ENCODE measurements at regions not wholly inside any gene's neighbourhood (a gene's known extent, or its start where the extent isn't known, plus 50 kb on each side); places are given as distances from the start of the nearest gene placed in this dataset.

DNA sequence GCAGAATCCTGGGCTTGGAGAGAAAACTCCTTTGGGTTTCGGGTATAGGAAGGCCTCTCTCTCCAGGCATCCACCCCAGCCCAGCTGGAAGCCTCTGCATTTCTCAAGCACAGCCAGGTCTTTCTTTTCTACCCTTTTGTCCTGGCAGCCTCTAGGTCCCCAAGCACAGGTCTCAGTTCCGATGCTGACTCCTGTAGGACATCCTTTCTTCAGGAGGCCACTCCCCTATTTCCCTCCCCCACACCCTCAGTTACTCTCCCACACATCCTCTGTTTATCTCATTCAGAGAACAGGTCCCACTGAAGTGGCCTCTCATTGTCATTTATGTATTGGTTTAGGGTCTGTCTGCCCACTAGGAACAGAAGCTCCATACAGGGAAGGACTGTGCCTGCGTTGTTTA, 352.6 kb downstream of the VRK1 start:
- Histone ChIP-seq H3K4me2 (no peak overlapping the region), H3K9me2 (replicated peaks; ENCODE audit: insufficient read depth) (no peaks in the 10 kb centered on the region), H3K4me3 (no peak overlapping the region), H3K4me1 (ENCODE audit: insufficient read depth) (no peaks in the 10 kb centered on the region), H4K20me1 (ENCODE audit: insufficient read depth, poor library complexity, severe bottlenecking) (no peaks in the 10 kb centered on the region), H2AFZ (no peak overlapping the region), H3K79me2 (no peaks in the 10 kb centered on the region), H3K27ac (no peak overlapping the region), H3K9me3 (ENCODE audit: low read depth) (no peaks in the 10 kb centered on the region), H3K36me3 (replicated peaks; ENCODE audit: insufficient read depth, low read depth) (no peaks in the 10 kb centered on the region), H3K27me3 (no peaks in the 10 kb centered on the region)
- DNase-seq (ENCODE audit: low spot score) = no peak
- WGBS (ENCODE audit: low lambda C conversion rate, missing lambda C conversion rate) = 56% methylated on average over 3 of the region's 3 CpGs
- no peak for TF ChIP-seq EZH2phosphoT487 (IDR thresholded peaks at IDR 0.05; ENCODE audit: low read depth, severe bottlenecking, unreplicated experiment)
- TF ChIP-seq, protein P1, sequence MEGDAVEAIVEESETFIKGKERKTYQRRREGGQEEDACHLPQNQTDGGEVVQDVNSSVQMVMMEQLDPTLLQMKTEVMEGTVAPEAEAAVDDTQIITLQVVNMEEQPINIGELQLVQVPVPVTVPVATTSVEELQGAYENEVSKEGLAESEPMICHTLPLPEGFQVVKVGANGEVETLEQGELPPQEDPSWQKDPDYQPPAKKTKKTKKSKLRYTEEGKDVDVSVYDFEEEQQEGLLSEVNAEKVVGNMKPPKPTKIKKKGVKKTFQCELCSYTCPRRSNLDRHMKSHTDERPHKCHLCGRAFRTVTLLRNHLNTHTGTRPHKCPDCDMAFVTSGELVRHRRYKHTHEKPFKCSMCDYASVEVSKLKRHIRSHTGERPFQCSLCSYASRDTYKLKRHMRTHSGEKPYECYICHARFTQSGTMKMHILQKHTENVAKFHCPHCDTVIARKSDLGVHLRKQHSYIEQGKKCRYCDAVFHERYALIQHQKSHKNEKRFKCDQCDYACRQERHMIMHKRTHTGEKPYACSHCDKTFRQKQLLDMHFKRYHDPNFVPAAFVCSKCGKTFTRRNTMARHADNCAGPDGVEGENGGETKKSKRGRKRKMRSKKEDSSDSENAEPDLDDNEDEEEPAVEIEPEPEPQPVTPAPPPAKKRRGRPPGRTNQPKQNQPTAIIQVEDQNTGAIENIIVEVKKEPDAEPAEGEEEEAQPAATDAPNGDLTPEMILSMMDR (IDR thresholded peaks at IDR 0.05; ENCODE audit: poor library complexity) = no peak
- TF ChIP-seq EZH2 (IDR thresholded peaks at IDR 0.05; ENCODE audit: borderline replicate concordance) = no peak

DNA sequence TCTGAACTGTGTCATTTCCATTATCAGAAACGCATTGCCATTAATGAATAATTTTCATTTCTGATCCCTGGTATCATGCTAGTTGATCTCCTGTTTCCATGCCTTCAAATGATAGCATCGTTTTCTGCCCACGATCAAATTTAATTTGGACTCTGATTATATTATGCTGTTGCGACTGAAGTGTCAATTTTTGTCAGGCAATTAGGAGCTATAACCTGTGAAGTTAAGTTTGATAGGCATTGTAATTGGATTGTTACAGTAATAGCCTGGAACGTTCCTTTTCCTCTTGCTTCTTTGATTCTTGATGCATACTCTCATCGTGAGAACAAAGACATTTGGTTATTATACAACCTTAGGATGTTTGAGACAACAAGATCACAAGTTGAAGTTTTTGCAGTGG, 356.3 kb downstream of the VRK1 start:
- no peak for DNase-seq (ENCODE audit: low spot score)
- no peaks in the 10 kb centered on the region for H3K36me3 ChIP-seq (replicated peaks; ENCODE audit: insufficient read depth, low read depth)
- no peaks in the 10 kb centered on the region for H3K9me2 ChIP-seq (replicated peaks; ENCODE audit: insufficient read depth)
- H3K4me2 ChIP-seq = no peak overlapping the region
- no peak for TF ChIP-seq EZH2phosphoT487 (IDR thresholded peaks at IDR 0.05; ENCODE audit: low read depth, severe bottlenecking, unreplicated experiment)
- TF ChIP-seq, protein P1 (IDR thresholded peaks at IDR 0.05; ENCODE audit: poor library complexity) = no peak
- no peak for TF ChIP-seq EZH2 (IDR thresholded peaks at IDR 0.05; ENCODE audit: borderline replicate concordance)
- no peaks in the 10 kb centered on the region for H3K79me2 ChIP-seq
- H3K9me3 ChIP-seq (ENCODE audit: low read depth) = no peaks in the 10 kb centered on the region
- H3K27ac ChIP-seq = no peak overlapping the region
- 82% methylated on average over 6 of the region's 6 CpGs for WGBS (ENCODE audit: low lambda C conversion rate, missing lambda C conversion rate)
- no peaks in the 10 kb centered on the region for H4K20me1 ChIP-seq (ENCODE audit: insufficient read depth, poor library complexity, severe bottlenecking)
- H3K4me1 ChIP-seq (ENCODE audit: insufficient read depth) = no peaks in the 10 kb centered on the region
- peaks cover 5% of the 10 kb centered on the region for H3K27me3 ChIP-seq
- no peak overlapping the region for H2AFZ ChIP-seq
- H3K4me3 ChIP-seq = no peak overlapping the region

DNA sequence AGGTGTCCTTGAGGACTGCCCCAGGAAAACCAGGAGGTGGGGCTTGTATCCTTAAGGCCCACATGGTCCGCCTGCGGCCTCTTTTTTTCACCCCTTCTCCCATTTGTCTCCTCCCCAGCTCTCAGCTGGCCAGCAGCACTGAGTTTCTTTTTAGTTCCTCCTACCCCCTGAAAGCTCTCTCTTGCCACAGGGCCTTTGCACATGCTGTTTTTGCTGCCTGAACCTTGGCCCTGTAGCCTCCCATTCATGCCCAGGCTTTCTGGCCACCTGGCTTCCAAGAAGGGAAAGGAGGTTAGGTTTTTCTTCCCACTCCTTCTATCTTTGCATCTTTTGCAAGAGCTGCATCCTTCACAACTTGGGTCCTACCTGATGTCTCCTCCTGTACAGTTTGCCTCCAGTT, 358.1 kb downstream of the VRK1 start:
- H3K9me2 ChIP-seq (replicated peaks; ENCODE audit: insufficient read depth) = no peaks in the 10 kb centered on the region
- H3K27me3 ChIP-seq = peaks cover 5% of the 10 kb centered on the region
- no peaks in the 10 kb centered on the region for H3K79me2 ChIP-seq
- no peak overlapping the region for H3K4me3 ChIP-seq
- H3K4me2 ChIP-seq = no peak overlapping the region
- no peaks in the 10 kb centered on the region for H3K36me3 ChIP-seq (replicated peaks; ENCODE audit: insufficient read depth, low read depth)
- H3K27ac ChIP-seq = no peak overlapping the region
- no peak overlapping the region for H2AFZ ChIP-seq
- no peak for DNase-seq (ENCODE audit: low spot score)
- no peaks in the 10 kb centered on the region for H4K20me1 ChIP-seq (ENCODE audit: insufficient read depth, poor library complexity, severe bottlenecking)
- TF ChIP-seq EZH2phosphoT487 (IDR thresholded peaks at IDR 0.05; ENCODE audit: low read depth, severe bottlenecking, unreplicated experiment) (no peak), EZH2 (IDR thresholded peaks at IDR 0.05; ENCODE audit: borderline replicate concordance) (no peak)
- TF ChIP-seq, protein P1 (IDR thresholded peaks at IDR 0.05; ENCODE audit: poor library complexity) = no peak
- 91% methylated on average over 2 of the region's 2 CpGs for WGBS (ENCODE audit: low lambda C conversion rate, missing lambda C conversion rate)
- H3K9me3 ChIP-seq (ENCODE audit: low read depth) = no peaks in the 10 kb centered on the region
- no peaks in the 10 kb centered on the region for H3K4me1 ChIP-seq (ENCODE audit: insufficient read depth)

- Histone ChIP-seq H3K4me1 (ENCODE audit: insufficient read depth) (no peaks in the 10 kb centered on the region), H3K36me3 (replicated peaks; ENCODE audit: insufficient read depth, low read depth) (no peaks in the 10 kb centered on the region), H3K4me2 (no peak overlapping the region), H3K9me2 (replicated peaks; ENCODE audit: insufficient read depth) (no peaks in the 10 kb centered on the region), H3K27me3 (peaks cover 5% of the 10 kb centered on the region), H2AFZ (no peak overlapping the region), H3K4me3 (no peak overlapping the region), H3K9me3 (ENCODE audit: low read depth) (no peaks in the 10 kb centered on the region), H3K79me2 (no peaks in the 10 kb centered on the region), H4K20me1 (ENCODE audit: insufficient read depth, poor library complexity, severe bottlenecking) (no peaks in the 10 kb centered on the region), H3K27ac (no peak overlapping the region)
- TF ChIP-seq, protein P1 (IDR thresholded peaks at IDR 0.05; ENCODE audit: poor library complexity) = no peak
- TF ChIP-seq EZH2 (IDR thresholded peaks at IDR 0.05; ENCODE audit: borderline replicate concordance) (no peak), EZH2phosphoT487 (IDR thresholded peaks at IDR 0.05; ENCODE audit: low read depth, severe bottlenecking, unreplicated experiment) (no peak)
- WGBS (ENCODE audit: low lambda C conversion rate, missing lambda C conversion rate) = 67% methylated on average over 4 of the region's 4 CpGs
- no peak for DNase-seq (ENCODE audit: low spot score)
Observed at GRCh38 chr14:97155814-97156213, 358.6 kb downstream of the VRK1 start.
